ENCODE measurements at regions not wholly inside any gene's neighbourhood (a gene's known extent, or its start where the extent isn't known, plus 50 kb on each side); places are given as distances from the start of the nearest gene placed in this dataset.

DNA sequence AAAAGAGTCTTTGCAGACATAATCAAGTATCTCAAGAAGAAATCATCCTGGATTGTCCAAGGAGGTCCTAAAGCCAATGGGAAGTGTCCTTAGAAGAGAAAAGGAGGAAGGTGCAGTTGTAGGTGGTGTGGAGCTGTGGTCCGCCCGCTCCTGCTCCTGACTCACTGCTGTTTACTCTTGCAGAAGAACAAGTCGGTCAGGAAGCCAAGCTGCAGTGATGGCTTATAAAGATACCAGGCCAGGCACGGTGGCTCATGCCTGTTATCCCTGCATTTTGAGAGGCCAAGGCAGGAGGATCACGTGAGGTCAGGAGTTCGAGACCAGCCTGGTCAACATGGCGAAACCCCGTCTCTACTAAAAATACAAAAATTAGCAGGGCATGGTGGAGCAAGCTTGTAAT is 66.4 kb upstream of the ATP6AP2 start:
- Histone ChIP-seq H3K79me2 (ENCODE audit: insufficient read depth, low read length) (no peaks in the 10 kb centered on the region), H3K4me1 (ENCODE audit: insufficient read depth, low read length) (peaks cover 29% of the 10 kb centered on the region), H3K27ac (ENCODE audit: extremely low read length, insufficient read depth, low read length) (peak overlapping the region; percentile 66), H4K20me1 (ENCODE audit: insufficient read depth, low read length) (no peaks in the 10 kb centered on the region), H3K9ac (ENCODE audit: insufficient read depth, low read depth, low read length) (no peak overlapping the region), H3K4me3 (replicated peaks in 1 of 3; ENCODE audit: insufficient read depth in 1 of 3, low read depth in 2 of 3, low read length in 3 of 3) (no peak overlapping the region), H3K4me2 (ENCODE audit: low read depth, low read length) (no peak overlapping the region; the same call in 1 of the 2 replicates), H3K9me3 (ENCODE audit: low read length) (no peaks in the 10 kb centered on the region), H3K36me3 (replicated peaks in 1 of 2; ENCODE audit: control insufficient read depth in 1 of 2, insufficient read depth in 2 of 2, low read length in 2 of 2) (no peaks in the 10 kb centered on the region), H2AFZ (ENCODE audit: low read length) (no peak overlapping the region), H3K27me3 (ENCODE audit: control insufficient read depth in 1 of 2, insufficient read depth in 2 of 2, low read length in 2 of 2) (no peaks in the 10 kb centered on the region)
- no peak for TF ChIP-seq FOXA1 (IDR thresholded peaks at IDR 0.05)
- TF ChIP-seq FOXA1 (CRISPR knock-in tag; IDR thresholded peaks at IDR 0.05) = peak; percentile 58; the same call in 1 of the 2 replicates
- no peak for TF ChIP-seq ZNF234 (CRISPR knock-in tag; conservative IDR thresholded peaks at IDR 0.05)
- TF ChIP-seq FOXA3 (CRISPR knock-in tag; IDR thresholded peaks at IDR 0.05) = peak; percentile 16; the same call in 1 of the 2 replicates
- no peak for TF ChIP-seq ZC3H13 (CRISPR knock-in tag; IDR thresholded peaks at IDR 0.05)
- ChIA-PET POLR2A (no interaction called here), CTCF (ENCODE audit: low intra/inter-chr PET ratio, low total read pairs) (no interaction called here)
- no peak for ATAC-seq
- 27% methylated on average over 5 of the region's 8 CpGs for WGBS (ENCODE audit: low lambda C conversion rate)
- FAIRE-seq = no peak
- in situ Hi-C loops (cut with HindIII; ENCODE audit: extremely low pct_ligation_motif_present, low pct_unique_long_range_greater_than_20kb) (no loop called here), intact Hi-C loops (cut with micrococcal nuclease; ENCODE audit: unreplicated experiment) (loop anchor here (5.0 kb wide), 1 partner anchor 1667 kb away; no protein-coding TSS in a partner anchor)
- no TSS peak for BruUV-seq (replicated peaks)
- peak; percentile 3 for DNase-seq (ENCODE audit: low spot score)

- Histone ChIP-seq H3K79me2 (ENCODE audit: insufficient read depth, low read length) (no peaks in the 10 kb centered on the region), H3K27me3 (ENCODE audit: control insufficient read depth in 1 of 2, insufficient read depth in 2 of 2, low read length in 2 of 2) (no peaks in the 10 kb centered on the region), H2AFZ (ENCODE audit: low read length) (no peak overlapping the region), H3K4me2 (ENCODE audit: low read depth, low read length) (no peak overlapping the region; the same call in 1 of the 2 replicates), H3K36me3 (replicated peaks in 1 of 2; ENCODE audit: control insufficient read depth in 1 of 2, insufficient read depth in 2 of 2, low read length in 2 of 2) (no peaks in the 10 kb centered on the region), H3K4me1 (ENCODE audit: insufficient read depth, low read length) (peaks cover 29% of the 10 kb centered on the region), H3K4me3 (replicated peaks in 1 of 3; ENCODE audit: insufficient read depth in 1 of 3, low read depth in 2 of 3, low read length in 3 of 3) (no peak overlapping the region), H3K9me3 (ENCODE audit: low read length) (no peaks in the 10 kb centered on the region), H3K27ac (ENCODE audit: extremely low read length, insufficient read depth, low read length) (peak overlapping the region; percentile 66), H4K20me1 (ENCODE audit: insufficient read depth, low read length) (no peaks in the 10 kb centered on the region), H3K9ac (ENCODE audit: insufficient read depth, low read depth, low read length) (no peak overlapping the region)
- intact Hi-C loops (cut with micrococcal nuclease; ENCODE audit: unreplicated experiment) (loop anchor here (5.0 kb wide), 1 partner anchor 1667 kb away; no protein-coding TSS in a partner anchor), in situ Hi-C loops (cut with HindIII; ENCODE audit: extremely low pct_ligation_motif_present, low pct_unique_long_range_greater_than_20kb) (no loop called here)
- no peak for FAIRE-seq
- BruUV-seq (replicated peaks) = no TSS peak
- CTCF ChIA-PET (ENCODE audit: low intra/inter-chr PET ratio, low total read pairs) = no interaction called here
- DNase-seq (ENCODE audit: low spot score) = no peak
- 47% methylated on average over 6 of the region's 7 CpGs for WGBS (ENCODE audit: low lambda C conversion rate)
- POLR2A ChIA-PET = interaction anchor here (0.6 kb wide), 1 partner anchor 54 kb away, joined by 4 read pairs; no protein-coding TSS in a partner anchor
- no peak for ATAC-seq
- TF ChIP-seq ZNF766 (CRISPR knock-in tag; IDR thresholded peaks at IDR 0.05; ENCODE audit: borderline replicate concordance) = no peak
- TF ChIP-seq ZSCAN20 (CRISPR knock-in tag; IDR thresholded peaks at IDR 0.05; ENCODE audit: borderline replicate concordance) = no peak
- TF ChIP-seq GPBP1L1 (CRISPR knock-in tag; IDR thresholded peaks at IDR 0.05) = no peak
- no peak for TF ChIP-seq PREB (CRISPR knock-in tag; IDR thresholded peaks at IDR 0.05)
These were observed 66.9 kb upstream of the ATP6AP2 start for GRCh38 chrX:40513835-40514234.

All from HepG2 (cell line).